D721Med (cell line): ENCODE measurements at regions not wholly inside any gene's neighbourhood (a gene's known extent, or its start where the extent isn't known, plus 50 kb on each side); places are given as distances from the start of the nearest gene placed in this dataset.

Experiments used
- DNase-seq: peaks from one replicate; pipeline ENCODE4 v3.0.0; 2011; ENCODE audit warnings: low spot score; ENCODE audit not compliant: insufficient read length
- FAIRE-seq: peaks from 2 replicates; lab custom pipeline; 2011; peaks lifted over from hg19 to GRCh38; lab: Jason Lieb, UNC
- TF ChIP-seq, protein P1 (sequence below): IDR thresholded peaks from 2 replicates; pipeline ENCODE4 v1.5.1; 2012; ENCODE audit warnings: mild to moderate bottlenecking, control low read depth; ENCODE audit not compliant: insufficient read depth; ENCODE audit errors: missing control alignments

DNA sequence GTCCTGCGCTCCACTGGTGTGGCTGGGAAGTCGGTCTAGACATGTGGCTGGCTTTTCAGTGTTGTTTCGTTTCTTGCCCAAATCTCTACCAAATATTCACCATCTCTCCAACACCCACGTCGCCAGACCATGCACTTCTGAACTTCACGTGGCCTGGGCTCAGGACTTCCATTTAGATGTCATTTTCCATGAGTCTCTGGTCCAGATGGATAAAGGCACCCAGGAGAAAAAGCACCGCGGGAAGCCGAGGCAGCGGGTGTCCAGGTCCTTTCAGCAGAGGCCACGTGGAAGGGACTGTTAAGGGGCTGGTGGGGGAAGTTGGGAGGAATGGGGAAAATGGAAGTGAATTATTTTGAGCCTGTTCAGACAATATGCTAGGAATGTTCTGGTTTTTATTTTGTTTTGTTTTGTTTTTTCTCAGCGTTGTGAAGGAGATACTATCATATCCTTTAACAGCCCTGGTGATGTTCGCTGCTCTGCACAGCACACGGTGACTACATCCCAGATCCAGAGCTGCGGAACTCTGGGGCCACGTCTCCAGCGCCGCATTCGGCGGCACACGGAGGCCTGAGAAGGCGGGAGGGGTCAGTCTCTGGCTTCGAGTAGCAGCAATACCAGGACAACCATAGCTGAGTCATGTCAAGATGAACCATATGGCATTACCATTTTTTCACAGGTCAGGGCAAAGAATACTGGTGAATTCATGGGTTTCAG is 230.3 kb downstream of the THBS2 start:
- TF ChIP-seq, protein P1, sequence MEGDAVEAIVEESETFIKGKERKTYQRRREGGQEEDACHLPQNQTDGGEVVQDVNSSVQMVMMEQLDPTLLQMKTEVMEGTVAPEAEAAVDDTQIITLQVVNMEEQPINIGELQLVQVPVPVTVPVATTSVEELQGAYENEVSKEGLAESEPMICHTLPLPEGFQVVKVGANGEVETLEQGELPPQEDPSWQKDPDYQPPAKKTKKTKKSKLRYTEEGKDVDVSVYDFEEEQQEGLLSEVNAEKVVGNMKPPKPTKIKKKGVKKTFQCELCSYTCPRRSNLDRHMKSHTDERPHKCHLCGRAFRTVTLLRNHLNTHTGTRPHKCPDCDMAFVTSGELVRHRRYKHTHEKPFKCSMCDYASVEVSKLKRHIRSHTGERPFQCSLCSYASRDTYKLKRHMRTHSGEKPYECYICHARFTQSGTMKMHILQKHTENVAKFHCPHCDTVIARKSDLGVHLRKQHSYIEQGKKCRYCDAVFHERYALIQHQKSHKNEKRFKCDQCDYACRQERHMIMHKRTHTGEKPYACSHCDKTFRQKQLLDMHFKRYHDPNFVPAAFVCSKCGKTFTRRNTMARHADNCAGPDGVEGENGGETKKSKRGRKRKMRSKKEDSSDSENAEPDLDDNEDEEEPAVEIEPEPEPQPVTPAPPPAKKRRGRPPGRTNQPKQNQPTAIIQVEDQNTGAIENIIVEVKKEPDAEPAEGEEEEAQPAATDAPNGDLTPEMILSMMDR, result no peak
- FAIRE-seq (no peak), DNase-seq (no peak)

DNA sequence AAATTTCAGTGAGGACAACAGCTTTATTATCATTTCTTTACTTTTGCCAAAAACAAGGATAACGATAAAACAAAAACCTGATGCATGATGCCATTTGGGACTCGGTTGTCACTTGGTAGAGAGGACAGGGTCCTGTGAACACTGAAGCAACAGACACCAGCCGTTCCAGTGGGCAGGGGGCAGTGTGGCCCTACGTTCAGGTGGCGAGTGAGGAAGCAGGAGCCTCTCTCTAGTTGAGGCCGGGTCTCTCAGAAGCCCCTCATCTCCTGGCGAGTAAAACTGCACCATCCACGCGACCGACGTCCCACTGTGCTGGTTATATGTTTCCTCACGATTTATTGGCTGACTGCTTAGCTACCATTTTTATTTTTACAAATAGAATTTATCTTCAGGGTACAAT is 231.6 kb downstream of the THBS2 start:
- FAIRE-seq, result no peak
- TF ChIP-seq, protein P1, result no peak
- no peak for DNase-seq

DNA sequence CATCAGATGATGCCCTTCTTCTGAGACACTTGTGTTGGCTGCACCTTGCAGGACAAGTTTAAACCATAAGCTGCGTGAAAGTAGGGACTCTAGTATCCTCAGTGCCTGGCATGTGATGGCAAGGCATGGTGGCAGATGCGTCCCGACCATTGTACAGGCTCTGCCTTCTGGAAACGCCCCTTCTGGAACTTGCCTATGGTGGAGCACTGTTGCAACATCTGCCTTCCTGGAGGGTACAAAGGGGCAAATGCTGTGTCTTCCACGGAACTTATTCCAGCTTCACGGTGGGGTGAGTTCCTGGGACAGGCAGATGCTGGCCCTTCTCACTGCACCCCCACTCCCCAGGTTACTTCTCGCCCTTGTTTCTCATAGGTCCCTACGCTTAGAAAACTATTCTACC is 232.8 kb downstream of the THBS2 start:
- TF ChIP-seq, protein P1, result no peak
- FAIRE-seq (no peak), DNase-seq (no peak)

DNA sequence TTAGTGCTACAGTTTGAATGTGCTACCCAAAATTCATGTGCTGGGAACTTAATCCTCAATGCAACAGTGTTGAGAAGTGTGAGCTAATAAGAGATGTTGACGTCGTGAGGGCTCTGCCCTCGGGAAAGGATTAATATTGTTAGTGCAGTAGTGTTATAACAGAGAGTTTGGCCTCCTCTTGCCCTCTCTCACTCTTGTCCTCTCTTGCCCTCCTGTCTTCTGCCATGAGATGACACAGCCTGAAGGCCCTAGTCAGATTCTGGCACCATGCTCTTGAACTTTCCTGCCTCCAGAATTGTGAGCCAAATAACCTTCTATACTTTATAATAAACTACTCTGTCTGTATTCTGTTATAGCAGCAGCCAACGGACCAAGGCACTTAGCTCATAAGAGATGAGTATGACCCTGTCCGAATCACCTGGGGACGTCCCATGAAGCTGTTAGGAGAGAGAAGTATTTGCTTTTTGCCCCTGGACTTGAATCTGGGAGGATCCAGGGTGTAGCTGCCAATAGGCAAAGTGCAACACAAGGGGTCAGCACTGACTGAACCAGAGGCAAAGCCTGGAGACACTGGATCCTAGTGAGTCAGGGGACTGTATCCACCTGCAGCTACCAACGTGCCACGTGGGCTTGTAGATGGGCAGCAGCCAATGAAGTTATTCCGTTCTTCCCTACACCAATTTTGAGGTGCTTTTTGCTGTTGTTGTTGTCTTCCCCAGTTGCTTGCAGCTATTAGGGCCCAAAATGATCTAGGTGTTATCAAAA is 233.7 kb downstream of the THBS2 start:
- TF ChIP-seq, protein P1, result no peak
- FAIRE-seq (no peak), DNase-seq (no peak)

DNA sequence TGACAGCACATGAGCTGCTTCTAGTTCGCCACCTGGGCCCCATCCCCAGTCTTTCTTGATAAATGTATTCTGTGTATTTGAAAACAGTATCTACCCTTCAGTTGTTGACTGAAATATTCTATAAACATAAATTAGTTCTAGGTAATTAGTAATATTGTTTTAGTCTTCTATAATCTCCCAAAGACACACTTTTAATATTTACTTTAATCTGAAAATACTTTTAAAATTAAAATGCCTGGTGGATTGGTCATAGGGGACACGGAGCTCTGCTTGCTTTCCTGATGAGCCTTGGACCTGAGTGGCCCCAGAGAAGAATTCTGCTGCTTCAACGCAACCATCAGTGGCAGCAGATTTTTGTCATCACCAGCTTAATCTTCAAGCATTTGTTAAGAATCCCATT is 234.5 kb downstream of the THBS2 start:
- FAIRE-seq (no peak), DNase-seq (no peak)
- TF ChIP-seq, protein P1, result no peak

DNA sequence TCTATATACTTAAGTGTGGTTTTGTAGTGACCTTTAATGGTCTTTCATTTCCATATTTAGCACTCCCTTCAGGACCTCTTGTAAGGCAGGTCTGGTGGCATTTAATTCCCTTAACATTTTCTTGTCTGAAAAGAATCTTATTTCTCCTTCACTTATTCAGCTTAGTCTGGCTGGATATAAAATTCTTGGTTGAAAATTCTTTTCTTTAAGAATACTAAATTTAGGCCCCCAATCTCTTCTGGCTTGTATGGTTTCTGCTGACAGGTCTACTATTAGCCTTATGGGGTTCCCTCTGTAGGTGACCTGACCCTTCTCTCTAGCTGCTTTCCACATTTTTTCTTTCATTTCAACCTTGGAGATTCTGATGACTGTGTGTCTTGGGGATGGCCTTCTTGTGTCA is 236.9 kb downstream of the THBS2 start:
- TF ChIP-seq, protein P1, result no peak
- FAIRE-seq, result no peak
- DNase-seq, result no peak
